HCT116 (cell line): ENCODE measurements at regions not wholly inside any gene's neighbourhood (a gene's known extent, or its start where the extent isn't known, plus 50 kb on each side); places are given as distances from the start of the nearest gene placed in this dataset.

Experiments used
- ATAC-seq: fragments of 200-7000 bp; cut with Tn5 transposase; 2 replicates; pipeline ENCODE4 v1.9.1; 2020; ENCODE audit warnings: mild to moderate bottlenecking, moderate library complexity
- BruUV-seq: library from RNA; stranded (reverse); fragments of 400-500 nt; replicated peaks from 2 replicates; lab custom pipeline; 2021; lab: Mats Ljungman, UMichigan
- CTCF ChIA-PET: fragments of 300-600 bp; sonication (Branson Sonifier 250); formaldehyde crosslinking; loops from one replicate; lab custom pipeline; 2021; ENCODE audit warnings: antibody characterized with exemption; lab: Charles Lee
- POLR2A ChIA-PET: fragments of 300-600, 350-600 bp; sonication (Branson Sonifier 250); formaldehyde crosslinking; loops from one replicate; lab custom pipeline; 2021; ENCODE audit warnings: antibody characterized with exemption; lab: Charles Lee
- RAD21 ChIA-PET, 2 experiments: fragments of 300-600 bp; sonication (Branson Sonifier 250); formaldehyde crosslinking; loops; one replicate each; lab custom pipeline; 2023; ENCODE audit warnings: low total read pairs in 2 of 2; ENCODE audit not compliant: uncharacterized antibody in 2 of 2, unreplicated experiment in 2 of 2, low non-redundant PET in 1 of 2; lab: Charles Lee
- DNase-seq: peaks from one replicate; pipeline ENCODE4 v3.0.0-alpha.2; 2010; ENCODE audit warnings: low read depth, low spot score
- H2AFZ ChIP-seq: fragments of 200-600 bp; shearing (Covaris generic), sonication (generic); 2 replicates; pipeline ENCODE4 v1.6.1; 2017; ENCODE audit warnings: low read depth, mixed run types, mixed read lengths, antibody characterized with exemption, low read length; ENCODE audit not compliant: poor library complexity, severe bottlenecking
- H3K27ac ChIP-seq: 2 replicates; pipeline ENCODE4 v1.5.1; 2012; ENCODE audit warnings: low read depth, low read length
- H3K27me3 ChIP-seq: fragments of 200-600 bp; sonication (generic); 2 replicates; pipeline ENCODE4 v1.6.1; 2016; ENCODE audit warnings: mixed run types, low read length, mixed read lengths; ENCODE audit not compliant: insufficient read depth
- H3K36me3 ChIP-seq, 2 experiments: fragments of 200-500 bp in 1 of 2; fragments of 200-600 bp in 1 of 2; sonication (Bioruptor generic) in 1 of 2; sonication (generic) in 1 of 2; 2 replicates each; pipeline versions ENCODE4 v1.5.1 to v1.6.1; 2014 to 2016; ENCODE audit warnings: low read length in 2 of 2, inconsistent platforms in 1 of 2, mixed read lengths in 1 of 2, mixed run types in 1 of 2; ENCODE audit not compliant: insufficient read depth in 2 of 2, control insufficient read depth in 1 of 2
- H3K4me1 ChIP-seq, 2 experiments: fragments of 200-600 bp in 1 of 2; sonication (generic) in 1 of 2; 2 replicates each; pipeline versions ENCODE4 v1.5.1 to v1.6.1; 2012 to 2017; ENCODE audit warnings: low read length in 2 of 2, inconsistent platforms in 1 of 2, mild to moderate bottlenecking in 1 of 2, mixed read lengths in 1 of 2, mixed run types in 1 of 2, moderate library complexity in 1 of 2; ENCODE audit not compliant: insufficient read depth in 2 of 2, control insufficient read depth in 1 of 2
- H3K4me2 ChIP-seq: fragments of 200-600 bp; sonication (generic); 2 replicates; pipeline ENCODE4 v1.6.1; 2017; ENCODE audit warnings: mixed run types, low read length, mixed read lengths
- H3K4me3 ChIP-seq, 2 experiments: fragments of 200-600 bp in 1 of 2; sonication (generic) in 1 of 2; replicated peaks in 1 of 2; 2 replicates each; pipeline ENCODE4 v1.5.1; 2011 to 2016; ENCODE audit warnings: low read length in 2 of 2, control low read depth in 1 of 2, low read depth in 1 of 2, mild to moderate bottlenecking in 1 of 2, mixed read lengths in 1 of 2, mixed run types in 1 of 2
- H3K79me2 ChIP-seq: fragments of 200-600 bp; sonication (generic); 2 replicates; pipeline ENCODE4 v1.6.1; 2017; ENCODE audit warnings: mild to moderate bottlenecking, mixed run types, low read length, moderate library complexity, mixed read lengths; ENCODE audit not compliant: insufficient read depth
- H3K9ac ChIP-seq: fragments of 200-600 bp; sonication (generic); 2 replicates; pipeline ENCODE4 v1.6.1; 2016; ENCODE audit warnings: low read length, mixed read lengths
- H3K9me2 ChIP-seq: fragments of 200-600 bp; sonication (generic), shearing (Covaris generic); 2 replicates; pipeline ENCODE4 v1.6.1; 2017; ENCODE audit warnings: mixed run types, mild to moderate bottlenecking, moderate library complexity; ENCODE audit not compliant: insufficient read depth
- H3K9me3 ChIP-seq, 2 experiments: fragments of 200-500 bp in 1 of 2; fragments of 200-600 bp in 1 of 2; sonication (Bioruptor generic) in 1 of 2; sonication (generic) in 1 of 2; 2 replicates each; pipeline ENCODE4 v1.6.1; 2014 to 2017; ENCODE audit warnings: low read length in 2 of 2, mixed read lengths in 2 of 2, inconsistent platforms in 1 of 2, low read depth in 1 of 2, mild to moderate bottlenecking in 1 of 2, mixed run types in 1 of 2, moderate library complexity in 1 of 2; ENCODE audit not compliant: control insufficient read depth in 1 of 2, insufficient read depth in 1 of 2
- H4K20me1 ChIP-seq: fragments of 200-600 bp; sonication (generic), shearing (Covaris generic); 2 replicates; pipeline ENCODE4 v1.6.1; 2017; ENCODE audit warnings: mixed run types, mild to moderate bottlenecking, moderate library complexity; ENCODE audit not compliant: insufficient read depth
- ATF3 ChIP-seq: IDR thresholded peaks from 2 replicates; pipeline ENCODE4 v1.6.1; 2012
- CTCF ChIP-seq, 3 experiments: fragments of 200-600 bp in 1 of 3; sonication (generic) in 1 of 3; IDR thresholded peaks in 2 of 3; conservative IDR thresholded peaks in 1 of 3; 2 replicates each; pipeline ENCODE4 v1.5.1; 2012 to 2017; ENCODE audit warnings: low read depth in 2 of 3, low read length in 2 of 3, antibody characterized with exemption in 1 of 3, borderline replicate concordance in 1 of 3, control low read depth in 1 of 3, mild to moderate bottlenecking in 1 of 3, mixed read lengths in 1 of 3, mixed run types in 1 of 3, moderate library complexity in 1 of 3; ENCODE audit not compliant: insufficient read depth in 1 of 3
- JUND ChIP-seq: IDR thresholded peaks from 2 replicates; pipeline ENCODE4 v1.6.1; 2012
- MAX ChIP-seq: IDR thresholded peaks from 2 replicates; pipeline ENCODE4 v1.6.1; 2012
- RAD21 ChIP-seq: IDR thresholded peaks from 2 replicates; pipeline ENCODE4 v1.6.1; 2012; ENCODE audit warnings: low read depth, mild to moderate bottlenecking
- SRF ChIP-seq: IDR thresholded peaks from 2 replicates; pipeline ENCODE4 v1.6.1; 2012; ENCODE audit warnings: low read depth
- TCF7L2 ChIP-seq: IDR thresholded peaks from 2 replicates; pipeline ENCODE4 v1.7.0; 2011; ENCODE audit warnings: borderline replicate concordance, inconsistent platforms; ENCODE audit not compliant: insufficient read depth, insufficient read length; ENCODE audit errors: extremely low read depth
- intact Hi-C: fragments of 100-400 bp; cut with micrococcal nuclease; formaldehyde crosslinking; loops from 2 replicates; pipeline ENCODE4 v1.10.0; 2022

- TF ChIP-seq MAX = no peak
- no peak for TF ChIP-seq CTCF (IDR thresholded peaks at IDR 0.05 in 2 of 3, conservative IDR thresholded peaks at IDR 0.05 in 1 of 3; ENCODE audit: borderline replicate concordance in 1 of 3, insufficient read depth in 1 of 3, low read depth in 2 of 3, low read length in 2 of 3)
- TF ChIP-seq RAD21 = no peak
- no peak for TF ChIP-seq JUND
- no peak for TF ChIP-seq TCF7L2
- no peak for TF ChIP-seq ATF3
Measured at GRCh38 chr12:98408681-98409080, 106.7 kb upstream of the TMPO start (continued).

GRCh38 chr12:98409548-98409947 is 105.8 kb upstream of the TMPO start:
- Histone ChIP-seq H3K9me2 (no peaks in the 10 kb centered on the region), H3K4me3 (no peak overlapping the region), H2AFZ (no peak overlapping the region), H3K36me3 (no peaks in the 10 kb centered on the region), H3K27me3 (no peaks in the 10 kb centered on the region), H3K4me1 (peaks cover 3 to 7% of the 10 kb centered on the region in 2 experiments; a peak in 2 of 4 replicates), H3K79me2 (no peaks in the 10 kb centered on the region), H3K4me2 (no peak overlapping the region), H3K27ac (no peak overlapping the region), H3K9me3 (peaks cover 0 to 14% of the 10 kb centered on the region in 2 experiments; a peak in 1 of 4 replicates), H4K20me1 (no peaks in the 10 kb centered on the region), H3K9ac (no peak overlapping the region)
- ChIA-PET POLR2A (no interaction called here), RAD21 (no interaction called here), CTCF (no interaction called here)
- DNase-seq (no peak), ATAC-seq (no peak)
- TF ChIP-seq SRF = no peak
- no TSS peak for BruUV-seq
- intact Hi-C loops = no loop called here
